ENCODE measurements at regions not wholly inside any gene's neighbourhood (a gene's known extent, or its start where the extent isn't known, plus 50 kb on each side); places are given as distances from the start of the nearest gene placed in this dataset.

DNA sequence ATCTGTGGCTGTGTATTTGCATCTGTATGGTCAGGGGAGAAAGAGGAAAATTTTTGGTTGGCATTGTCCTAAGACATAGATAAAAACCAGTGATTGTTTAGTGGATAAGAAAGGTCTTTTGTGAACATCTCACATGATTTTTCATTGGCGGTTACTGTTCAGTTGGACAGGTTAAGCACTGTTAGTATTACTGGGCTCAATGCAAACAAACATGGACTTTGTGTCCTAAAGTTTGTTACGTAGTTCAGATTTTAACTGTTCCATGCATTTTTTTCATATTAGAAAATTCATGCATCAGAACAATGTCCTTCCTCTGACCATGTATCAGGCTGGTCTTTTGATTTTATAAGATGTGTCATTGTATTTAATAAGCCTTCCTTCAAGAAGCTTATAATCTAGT lies 368.0 kb downstream of the MEIS1 start:
- no peak overlapping the region for H3K27ac Mint-ChIP-seq (ENCODE audit: unreplicated experiment)
- H3K36me3 Mint-ChIP-seq (ENCODE audit: unreplicated experiment) = no peaks in the 10 kb centered on the region
- no peak for DNase-seq (ENCODE audit: extremely low spot score, unreplicated experiment)
- peaks cover 4% of the 10 kb centered on the region for H3K9me3 Mint-ChIP-seq (ENCODE audit: unreplicated experiment)
- H3K4me3 Mint-ChIP-seq (ENCODE audit: unreplicated experiment) = no peak overlapping the region
- H3K27me3 Mint-ChIP-seq (ENCODE audit: unreplicated experiment) = peaks cover 18% of the 10 kb centered on the region
- TF ChIP-seq, protein P1, sequence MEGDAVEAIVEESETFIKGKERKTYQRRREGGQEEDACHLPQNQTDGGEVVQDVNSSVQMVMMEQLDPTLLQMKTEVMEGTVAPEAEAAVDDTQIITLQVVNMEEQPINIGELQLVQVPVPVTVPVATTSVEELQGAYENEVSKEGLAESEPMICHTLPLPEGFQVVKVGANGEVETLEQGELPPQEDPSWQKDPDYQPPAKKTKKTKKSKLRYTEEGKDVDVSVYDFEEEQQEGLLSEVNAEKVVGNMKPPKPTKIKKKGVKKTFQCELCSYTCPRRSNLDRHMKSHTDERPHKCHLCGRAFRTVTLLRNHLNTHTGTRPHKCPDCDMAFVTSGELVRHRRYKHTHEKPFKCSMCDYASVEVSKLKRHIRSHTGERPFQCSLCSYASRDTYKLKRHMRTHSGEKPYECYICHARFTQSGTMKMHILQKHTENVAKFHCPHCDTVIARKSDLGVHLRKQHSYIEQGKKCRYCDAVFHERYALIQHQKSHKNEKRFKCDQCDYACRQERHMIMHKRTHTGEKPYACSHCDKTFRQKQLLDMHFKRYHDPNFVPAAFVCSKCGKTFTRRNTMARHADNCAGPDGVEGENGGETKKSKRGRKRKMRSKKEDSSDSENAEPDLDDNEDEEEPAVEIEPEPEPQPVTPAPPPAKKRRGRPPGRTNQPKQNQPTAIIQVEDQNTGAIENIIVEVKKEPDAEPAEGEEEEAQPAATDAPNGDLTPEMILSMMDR (IDR thresholded peaks at IDR 0.05) = no peak
- H3K4me1 Mint-ChIP-seq (ENCODE audit: unreplicated experiment) = no peaks in the 10 kb centered on the region

DNA sequence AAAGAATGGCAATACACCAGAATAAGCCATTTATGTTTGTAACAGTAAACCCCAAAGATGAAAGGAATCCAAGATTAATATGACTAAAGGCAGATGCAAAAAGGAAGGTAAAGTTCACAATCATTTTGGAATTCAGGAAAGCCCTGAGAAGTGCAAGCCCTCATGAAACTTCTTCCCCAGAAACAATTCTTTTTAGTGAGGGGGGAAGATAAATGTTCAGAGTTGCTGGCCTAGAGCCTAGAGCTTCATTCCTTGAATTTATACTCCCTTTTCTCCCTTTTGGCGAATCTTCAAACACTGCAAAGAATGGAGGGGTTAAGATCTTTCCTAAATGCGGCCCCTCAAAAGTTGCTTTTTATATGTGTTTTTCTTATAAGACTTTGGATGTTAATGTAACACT lies 368.8 kb downstream of the MEIS1 start:
- Mint-ChIP-seq H3K4me3 (ENCODE audit: unreplicated experiment) (no peak overlapping the region), H3K27ac (ENCODE audit: unreplicated experiment) (no peak overlapping the region), H3K9me3 (ENCODE audit: unreplicated experiment) (no peaks in the 10 kb centered on the region), H3K27me3 (ENCODE audit: unreplicated experiment) (peaks cover 15% of the 10 kb centered on the region), H3K4me1 (ENCODE audit: unreplicated experiment) (no peaks in the 10 kb centered on the region), H3K36me3 (ENCODE audit: unreplicated experiment) (no peaks in the 10 kb centered on the region)
- TF ChIP-seq, protein P1 (IDR thresholded peaks at IDR 0.05) = no peak
- DNase-seq (ENCODE audit: extremely low spot score, unreplicated experiment) = no peak

DNA sequence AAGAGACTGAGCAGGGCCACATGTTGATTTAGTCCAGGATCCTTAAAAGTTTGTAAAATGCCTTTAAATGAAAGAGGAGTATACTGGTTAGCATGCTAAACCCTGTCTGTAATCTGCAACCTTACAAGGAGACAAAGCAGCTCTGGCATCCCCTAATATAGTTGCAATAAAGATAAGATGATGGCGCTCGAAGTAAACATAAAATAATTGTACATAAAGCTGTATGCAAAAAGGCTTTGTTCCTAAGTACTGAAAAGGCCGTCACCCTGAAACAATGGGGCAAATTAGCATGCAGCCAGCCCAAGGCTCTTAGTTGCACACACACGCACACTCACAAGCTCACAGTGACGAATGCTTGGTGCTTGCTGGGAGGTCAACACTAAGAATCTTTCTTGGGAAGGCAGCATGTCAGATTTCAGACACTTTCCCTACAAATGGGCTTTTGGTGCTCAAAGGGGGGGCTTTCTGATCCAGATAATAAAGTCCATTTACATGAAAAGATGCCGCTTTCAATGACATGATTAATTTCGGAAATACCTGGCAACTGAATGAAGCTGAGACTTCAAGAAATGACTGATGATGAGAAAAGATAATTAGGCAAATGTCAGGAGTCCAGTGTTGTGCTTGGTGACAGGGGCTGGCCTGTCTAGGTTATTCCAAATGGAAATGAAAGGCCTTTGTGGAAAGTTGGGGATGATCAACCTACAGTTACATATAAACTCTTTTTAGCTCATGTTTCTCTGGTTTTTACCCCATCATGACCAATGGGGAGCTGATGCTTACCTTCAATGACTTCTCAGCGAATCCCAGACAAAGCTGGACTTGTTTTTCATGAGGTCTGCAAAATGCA lies 370.3 kb downstream of the MEIS1 start:
- no peak overlapping the region for H3K27ac Mint-ChIP-seq (ENCODE audit: unreplicated experiment)
- H3K27me3 Mint-ChIP-seq (ENCODE audit: unreplicated experiment) = peaks cover 12% of the 10 kb centered on the region
- TF ChIP-seq, protein P1 (IDR thresholded peaks at IDR 0.05) = no peak
- no peak for DNase-seq (ENCODE audit: extremely low spot score, unreplicated experiment)
- H3K36me3 Mint-ChIP-seq (ENCODE audit: unreplicated experiment) = no peaks in the 10 kb centered on the region
- H3K4me1 Mint-ChIP-seq (ENCODE audit: unreplicated experiment) = no peaks in the 10 kb centered on the region
- no peak overlapping the region for H3K4me3 Mint-ChIP-seq (ENCODE audit: unreplicated experiment)
- no peaks in the 10 kb centered on the region for H3K9me3 Mint-ChIP-seq (ENCODE audit: unreplicated experiment)

DNA sequence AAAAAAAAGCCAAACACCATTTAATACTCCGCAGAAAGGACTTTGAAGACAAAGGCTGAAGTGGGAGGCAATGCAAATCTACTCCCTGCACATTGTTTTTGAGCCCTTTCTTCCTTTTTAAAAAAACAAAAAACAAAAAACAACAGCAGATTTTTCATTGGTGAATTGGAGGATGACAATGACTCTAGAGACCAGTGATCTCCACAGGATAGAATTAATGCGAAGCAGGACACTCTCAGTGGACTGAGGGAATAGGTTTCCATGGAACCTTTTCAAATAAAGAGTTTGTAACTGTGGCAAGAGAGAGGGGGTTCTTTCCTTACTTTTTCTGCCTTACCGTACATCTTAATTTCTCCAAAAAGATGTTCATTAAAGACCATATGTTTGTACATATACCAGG lies 371.0 kb downstream of the MEIS1 start:
- Mint-ChIP-seq H3K9me3 (ENCODE audit: unreplicated experiment) (no peaks in the 10 kb centered on the region), H3K27me3 (ENCODE audit: unreplicated experiment) (peaks cover 12% of the 10 kb centered on the region)
- TF ChIP-seq, protein P1 (IDR thresholded peaks at IDR 0.05) = no peak

DNA sequence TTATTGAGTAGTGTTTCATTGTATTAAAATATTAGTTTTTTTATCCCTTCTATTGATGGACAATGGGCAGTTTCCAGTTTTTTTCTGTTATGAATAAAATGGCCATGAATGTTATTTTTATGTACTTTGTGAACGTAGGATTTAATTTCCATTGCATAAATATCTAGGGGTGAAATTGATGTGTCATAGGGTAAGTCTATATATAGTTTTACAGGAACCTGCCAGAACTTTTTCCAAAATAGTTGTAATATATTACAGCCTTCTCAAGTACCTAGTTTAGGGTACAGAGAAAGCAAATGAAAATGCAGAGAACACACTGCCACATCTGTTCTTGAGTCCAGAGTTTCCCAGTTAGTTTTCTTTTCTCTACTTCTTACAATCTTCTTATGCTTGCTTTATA lies 378.6 kb downstream of the MEIS1 start:
- no peak for DNase-seq (ENCODE audit: extremely low spot score, unreplicated experiment)
- Mint-ChIP-seq H3K9me3 (ENCODE audit: unreplicated experiment) (peaks cover 8% of the 10 kb centered on the region), H3K27ac (ENCODE audit: unreplicated experiment) (no peak overlapping the region), H3K4me3 (ENCODE audit: unreplicated experiment) (no peak overlapping the region), H3K27me3 (ENCODE audit: unreplicated experiment) (peaks cover 3% of the 10 kb centered on the region), H3K36me3 (ENCODE audit: unreplicated experiment) (no peaks in the 10 kb centered on the region), H3K4me1 (ENCODE audit: unreplicated experiment) (peaks cover 7% of the 10 kb centered on the region)
- TF ChIP-seq, protein P1 (IDR thresholded peaks at IDR 0.05) = no peak

More for the DNA sequence above, 371.0 kb downstream of the MEIS1 start:
- Mint-ChIP-seq H3K4me1 (ENCODE audit: unreplicated experiment) (no peaks in the 10 kb centered on the region), H3K36me3 (ENCODE audit: unreplicated experiment) (no peaks in the 10 kb centered on the region), H3K4me3 (ENCODE audit: unreplicated experiment) (no peak overlapping the region), H3K27ac (ENCODE audit: unreplicated experiment) (no peak overlapping the region)
- DNase-seq (ENCODE audit: extremely low spot score, unreplicated experiment) = no peak
